Stimulated activated CD4-positive, alpha-beta T cell treated with anti-CD3 and anti-CD28 coated beads, Interleukin-1b, Interleukin-23, amount 100 ng/mL, for 48 hours (primary cell): ENCODE measurements at regions not wholly inside any gene's neighbourhood (a gene's known extent, or its start where the extent isn't known, plus 50 kb on each side); places are given as distances from the start of the nearest gene placed in this dataset.

Experiments used
- DNase-seq: peaks from one replicate; pipeline ENCODE4 v3.0.0-alpha.2; 2020

DNA sequence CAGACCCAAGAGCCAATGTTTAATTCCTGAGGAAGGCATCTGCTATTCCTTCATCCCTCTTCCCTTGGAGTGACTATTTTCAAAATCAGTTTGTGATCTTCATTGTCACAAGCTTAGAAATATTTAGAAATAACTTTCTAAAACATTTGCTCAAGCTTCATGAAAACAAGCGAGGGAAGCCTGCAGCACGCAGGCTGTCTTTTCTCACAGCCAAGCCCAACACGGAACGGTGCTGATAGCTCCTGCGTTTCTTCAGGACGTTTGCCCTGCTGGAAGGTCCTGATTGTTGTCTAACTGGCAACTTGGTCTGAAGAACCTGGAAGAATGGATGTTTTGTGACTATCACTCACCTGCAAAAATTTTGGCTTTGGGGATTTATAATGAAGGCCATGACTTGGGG, 152.5 kb downstream of the FGF9 start:
- DNase-seq: no peak

DNA sequence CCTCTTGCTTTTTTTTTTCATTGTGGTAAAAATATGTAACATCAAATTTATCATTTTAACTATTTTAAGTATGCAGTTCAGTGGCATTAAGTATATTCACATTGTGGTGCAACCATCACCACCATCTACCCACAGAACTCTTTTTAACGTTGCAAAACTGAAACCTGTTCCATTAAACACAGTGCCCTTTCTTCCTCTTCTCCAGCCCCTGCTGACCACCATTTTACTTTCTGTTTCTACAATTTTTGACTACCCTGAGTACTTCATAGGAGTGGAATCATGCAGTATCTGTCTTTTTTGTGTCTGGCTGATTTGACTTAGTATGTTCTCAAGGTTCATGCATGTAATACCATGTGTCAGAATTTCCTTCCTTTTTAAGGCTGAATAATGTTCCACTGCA, 153.1 kb downstream of the FGF9 start:
- no peak for DNase-seq

GRCh38 chr13:21825186-21825585, 154.3 kb downstream of the FGF9 start:
- no peak for DNase-seq

DNA sequence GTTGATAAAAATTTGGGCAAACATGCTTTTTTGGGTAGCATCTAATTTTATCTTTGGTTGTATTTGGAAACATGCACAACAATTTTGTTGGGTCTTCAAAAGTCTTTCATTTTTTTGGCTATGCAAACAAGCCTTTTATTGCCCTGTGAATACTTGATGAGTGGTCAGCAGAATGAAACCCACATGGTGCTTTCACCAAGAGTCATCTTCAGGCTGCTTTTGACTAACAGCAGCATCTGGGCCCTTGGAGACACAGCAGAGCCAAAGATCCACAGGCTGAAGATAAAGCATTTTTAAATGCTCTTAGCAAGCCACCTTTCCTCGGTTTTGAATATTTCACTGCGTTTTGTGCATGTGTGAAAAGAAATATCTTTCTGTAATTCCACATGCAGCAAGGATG, 154.9 kb downstream of the FGF9 start:
- DNase-seq: no peak

DNA sequence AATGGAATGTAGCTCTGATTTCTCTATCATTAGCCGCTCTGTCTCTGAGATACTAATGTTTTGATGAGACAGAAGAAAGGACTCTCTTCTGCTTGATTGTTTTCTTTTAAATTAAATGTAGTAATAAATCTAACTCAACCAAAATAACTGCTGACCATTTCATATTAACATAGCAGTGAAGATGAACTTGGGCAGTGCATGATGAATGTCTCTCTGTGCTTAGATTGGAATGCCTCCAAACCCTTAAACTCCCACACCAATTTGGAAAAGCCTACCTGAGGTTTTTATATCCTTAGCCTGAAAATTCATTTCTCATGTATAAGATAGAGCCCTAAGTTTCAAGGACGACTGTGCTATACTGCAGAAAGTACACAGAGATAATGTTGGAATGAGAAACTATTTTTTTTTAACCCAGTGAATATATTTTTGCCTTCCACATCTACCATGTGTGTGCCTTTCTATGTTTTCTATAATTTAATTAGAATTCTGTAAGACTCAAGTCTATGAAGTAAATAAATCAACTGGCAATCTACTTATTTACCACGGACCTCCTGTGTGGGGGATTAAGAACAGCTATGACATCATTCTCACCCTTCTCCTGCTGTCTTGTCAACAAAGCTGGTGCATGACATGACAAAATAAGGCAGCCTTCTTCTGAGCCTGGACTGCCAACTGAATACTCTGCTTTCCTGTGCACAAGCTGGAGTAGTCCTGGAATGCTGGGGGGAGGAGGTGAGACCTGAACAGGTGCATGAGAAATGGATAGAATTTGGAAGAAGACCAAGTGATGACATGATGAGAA, 155.5 kb downstream of the FGF9 start:
- DNase-seq: no peak

GRCh38 chr13:21831654-21832324, 160.9 kb downstream of the FGF9 start:
- DNase-seq: no peak

DNA sequence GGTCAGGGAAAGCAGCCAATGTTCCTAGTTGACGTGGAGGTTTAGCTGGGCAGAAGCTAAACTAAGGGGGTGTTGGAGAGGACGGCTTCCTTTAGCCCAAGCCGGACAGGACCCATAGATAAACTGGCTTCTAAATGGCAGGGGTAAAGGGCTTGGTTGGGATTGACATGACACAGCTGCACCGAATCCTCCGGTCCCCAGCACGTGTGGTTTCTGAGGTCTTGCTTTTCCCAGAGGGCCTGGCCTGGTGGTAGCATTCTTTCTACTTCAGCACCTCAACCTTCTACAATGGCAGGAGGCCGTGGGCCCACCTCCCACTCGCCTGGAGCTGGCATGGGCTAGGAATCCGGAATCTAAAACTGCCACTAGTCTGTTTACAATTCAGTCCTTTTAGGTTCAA, 163.0 kb downstream of the FGF9 start:
- no peak for DNase-seq

GRCh38 chr13:21834521-21834920, 163.6 kb downstream of the FGF9 start:
- no peak for DNase-seq

GRCh38 chr13:21837288-21837687, 166.4 kb downstream of the FGF9 start:
- DNase-seq: no peak

GRCh38 chr13:21837841-21838551, 167.1 kb downstream of the FGF9 start:
- DNase-seq: no peak

DNA sequence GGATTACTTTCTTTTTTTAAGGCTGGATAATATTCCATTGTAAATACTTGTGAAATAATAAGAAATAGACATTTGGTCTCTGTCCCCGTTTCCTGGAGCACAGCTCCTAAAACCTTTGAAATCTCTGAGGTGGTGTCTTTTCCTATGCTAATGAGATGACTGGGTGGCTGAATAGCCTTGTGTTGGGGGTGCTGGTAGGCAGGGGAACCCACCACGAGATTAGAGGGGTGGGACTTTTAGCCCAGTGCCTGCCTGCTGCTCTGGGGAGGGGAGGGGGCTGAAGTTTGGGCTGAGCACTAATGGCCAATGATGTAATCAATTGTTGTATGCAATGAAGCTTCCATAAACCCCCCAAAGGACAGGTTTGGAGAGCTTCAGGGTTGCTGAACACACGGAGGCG, 175.7 kb downstream of the FGF9 start:
- DNase-seq: no peak

- DNase-seq: no peak
Measured at GRCh38 chr13:21849323-21849722, 178.4 kb downstream of the FGF9 start.

- no peak for DNase-seq
Measured at GRCh38 chr13:21850013-21851006, 179.4 kb downstream of the FGF9 start.

- DNase-seq: no peak
Measured at GRCh38 chr13:21852043-21852442, 181.2 kb downstream of the FGF9 start.

GRCh38 chr13:21853779-21854178, 182.9 kb downstream of the FGF9 start:
- no peak for DNase-seq

- no peak for DNase-seq
Measured at GRCh38 chr13:21868823-21869222, 197.9 kb downstream of the FGF9 start.

DNA sequence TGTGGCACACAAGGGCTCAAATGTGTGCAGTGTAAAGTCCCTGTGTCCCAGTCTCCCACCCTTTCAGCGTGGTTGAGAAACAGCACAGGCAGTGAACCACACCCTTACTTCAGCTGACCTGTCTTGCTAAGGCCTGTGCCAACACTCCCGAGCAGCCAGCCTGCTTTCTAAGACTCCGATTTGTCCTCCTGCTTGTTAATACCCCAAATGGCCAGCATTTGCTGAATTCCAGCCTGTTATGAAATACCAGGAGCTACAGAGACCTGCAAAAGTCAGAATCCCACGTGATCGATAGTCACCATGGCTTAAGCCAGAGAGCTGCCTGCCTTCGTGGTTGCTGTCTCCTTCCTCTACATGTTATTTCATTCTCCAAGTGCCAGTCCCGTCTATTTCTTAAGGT, 200.5 kb downstream of the FGF9 start:
- no peak for DNase-seq

DNA sequence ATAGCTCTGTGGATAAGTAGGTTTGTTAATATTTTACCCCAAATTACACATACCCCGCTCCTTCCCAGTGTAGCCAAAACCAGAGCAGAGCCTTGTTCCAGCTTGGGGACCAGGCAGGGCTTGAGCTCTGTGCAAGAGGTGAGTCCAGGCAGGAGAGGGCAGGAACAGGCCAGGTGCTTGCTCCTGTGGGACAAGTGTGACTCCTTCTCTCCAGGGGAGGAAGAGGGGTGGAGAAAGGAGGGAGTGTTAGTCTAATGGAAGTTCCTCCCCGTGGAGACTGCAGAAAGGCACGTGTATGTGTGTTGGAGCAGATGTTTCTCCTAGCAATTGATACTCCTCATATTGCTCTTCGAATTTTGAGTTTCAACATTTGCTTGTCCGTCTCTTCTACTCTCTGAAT, 201.0 kb downstream of the FGF9 start:
- no peak for DNase-seq

DNA sequence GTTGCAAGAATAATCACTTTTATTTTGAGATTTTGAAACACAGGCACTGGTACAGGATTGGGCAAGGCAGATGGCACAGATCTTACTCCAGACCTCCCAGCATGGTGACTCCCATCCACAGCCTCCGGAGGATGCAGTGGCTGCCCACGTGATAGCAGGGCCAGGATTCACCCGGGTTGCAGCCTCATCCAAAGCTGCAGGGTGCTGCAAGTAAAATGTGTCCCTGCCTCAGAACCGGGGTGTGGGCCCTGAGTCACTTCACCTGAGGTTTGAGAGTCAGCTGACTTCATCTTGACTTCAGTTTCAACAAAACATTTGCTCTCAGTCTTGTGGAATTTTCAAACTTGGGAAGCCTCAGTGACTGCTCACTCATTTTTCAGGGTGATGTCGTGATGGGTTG, 201.9 kb downstream of the FGF9 start:
- no peak for DNase-seq

- DNase-seq: no peak
Measured at GRCh38 chr13:21875116-21875515, 204.2 kb downstream of the FGF9 start.

GRCh38 chr13:21879263-21879914, 208.5 kb downstream of the FGF9 start:
- DNase-seq: no peak

GRCh38 chr13:21882766-21883165, 211.9 kb downstream of the FGF9 start:
- no peak for DNase-seq
